Upper lobe of right lung (tissue), 1 donor: ENCODE measurements at regions not wholly inside any gene's neighbourhood (a gene's known extent, or its start where the extent isn't known, plus 50 kb on each side); places are given as distances from the start of the nearest gene placed in this dataset.

Experiments
- ATAC-seq: fragments of 200-7000 bp; cut with Tn5 transposase; one replicate; pipeline ENCODE4 v1.9.1; 2020; ENCODE audit warnings: mild to moderate bottlenecking, moderate library complexity
- DNase-seq: peaks from one replicate; pipeline ENCODE4 v3.0.0-alpha.2; 2020
- H3K27ac ChIP-seq: fragments of 200-600 bp; one replicate; pipeline ENCODE4 v1.8.0; 2022
- H3K27me3 ChIP-seq: fragments of 200-600 bp; one replicate; pipeline ENCODE4 v1.8.0; 2022; ENCODE audit warnings: mild to moderate bottlenecking
- H3K36me3 ChIP-seq: fragments of 200-600 bp; one replicate; pipeline ENCODE4 v1.8.0; 2022
- H3K4me1 ChIP-seq: fragments of 200-600 bp; one replicate; pipeline ENCODE4 v1.8.0; 2022
- H3K4me3 ChIP-seq: fragments of 200-600 bp; one replicate; pipeline ENCODE4 v1.8.0; 2022; ENCODE audit warnings: mild to moderate bottlenecking
- H3K9me3 ChIP-seq: fragments of 200-600 bp; one replicate; pipeline ENCODE4 v1.8.0; 2022
- CTCF ChIP-seq: fragments of 200-600 bp; IDR thresholded peaks from one replicate; pipeline ENCODE4 v1.8.0; 2022; ENCODE audit warnings: antibody characterized with exemption
- intact Hi-C: fragments of 100-400 bp; cut with DNase I; formaldehyde crosslinking; loops from one replicate; pipeline ENCODE4 v1.11.0; 2022
- donor health status: DM: no; HTN: yes; CAD: no; lungs with severe emphysema.

GRCh38 chr12:65630555-65630954, 193.7 kb upstream of the HMGA2 start:
- ATAC-seq (no peak), DNase-seq (no peak)
- no peak for TF ChIP-seq CTCF
- no peaks in the 10 kb centered on the region for H3K4me1 ChIP-seq
- H3K9me3 ChIP-seq = no peaks in the 10 kb centered on the region
- H3K27ac ChIP-seq = no peak overlapping the region
- no peaks in the 10 kb centered on the region for H3K36me3 ChIP-seq
- no peaks in the 10 kb centered on the region for H3K27me3 ChIP-seq
- H3K4me3 ChIP-seq = no peak overlapping the region
- intact Hi-C loops = no loop called here

- ATAC-seq (no peak), DNase-seq (no peak)
- Histone ChIP-seq H3K27ac (no peak overlapping the region), H3K27me3 (no peaks in the 10 kb centered on the region), H3K36me3 (no peaks in the 10 kb centered on the region), H3K9me3 (no peaks in the 10 kb centered on the region), H3K4me1 (no peaks in the 10 kb centered on the region), H3K4me3 (no peak overlapping the region)
- TF ChIP-seq CTCF = no peak
- intact Hi-C loops = no loop called here
Observed at GRCh38 chr12:65631621-65632111, 192.6 kb upstream of the HMGA2 start.

GRCh38 chr12:65632131-65632855, 192.0 kb upstream of the HMGA2 start:
- Histone ChIP-seq H3K36me3 (no peaks in the 10 kb centered on the region), H3K9me3 (no peaks in the 10 kb centered on the region), H3K27me3 (no peaks in the 10 kb centered on the region), H3K4me3 (no peak overlapping the region), H3K4me1 (no peaks in the 10 kb centered on the region), H3K27ac (no peak overlapping the region)
- ATAC-seq (no peak), DNase-seq (no peak)
- intact Hi-C loops = no loop called here
- TF ChIP-seq CTCF = no peak

- intact Hi-C loops = no loop called here
- no peaks in the 10 kb centered on the region for H3K9me3 ChIP-seq
- TF ChIP-seq CTCF = no peak
- ATAC-seq (no peak), DNase-seq (no peak)
- no peak overlapping the region for H3K27ac ChIP-seq
- H3K4me1 ChIP-seq = no peaks in the 10 kb centered on the region
- no peak overlapping the region for H3K4me3 ChIP-seq
- H3K27me3 ChIP-seq = peaks cover 9% of the 10 kb centered on the region
- H3K36me3 ChIP-seq = no peaks in the 10 kb centered on the region
Observed at GRCh38 chr12:65634061-65634460, 190.2 kb upstream of the HMGA2 start.

GRCh38 chr12:65634626-65635331, 189.5 kb upstream of the HMGA2 start:
- no peak for ATAC-seq
- intact Hi-C loops = no loop called here
- H3K4me3 ChIP-seq = no peak overlapping the region

More at GRCh38 chr12:65634626-65635331, 189.5 kb upstream of the HMGA2 start:
- H3K4me1 ChIP-seq = no peaks in the 10 kb centered on the region
- peaks cover 9% of the 10 kb centered on the region for H3K27me3 ChIP-seq
- H3K27ac ChIP-seq = no peak overlapping the region
- no peak for DNase-seq
- no peaks in the 10 kb centered on the region for H3K36me3 ChIP-seq
- H3K9me3 ChIP-seq = no peaks in the 10 kb centered on the region
- TF ChIP-seq CTCF = no peak
